ENCODE measurements at regions not wholly inside any gene's neighbourhood (a gene's known extent, or its start where the extent isn't known, plus 50 kb on each side); places are given as distances from the start of the nearest gene placed in this dataset.
"Not testable (repeated sequence)": the region's sequence is repeated elsewhere in the genome, so short reads cannot be mapped to it uniquely, and the experiment has no call there.

GRCh38 chr13:81409284-81409683, 1068.4 kb upstream of the SPRY2 start:
- no peak for DNase-seq

DNA sequence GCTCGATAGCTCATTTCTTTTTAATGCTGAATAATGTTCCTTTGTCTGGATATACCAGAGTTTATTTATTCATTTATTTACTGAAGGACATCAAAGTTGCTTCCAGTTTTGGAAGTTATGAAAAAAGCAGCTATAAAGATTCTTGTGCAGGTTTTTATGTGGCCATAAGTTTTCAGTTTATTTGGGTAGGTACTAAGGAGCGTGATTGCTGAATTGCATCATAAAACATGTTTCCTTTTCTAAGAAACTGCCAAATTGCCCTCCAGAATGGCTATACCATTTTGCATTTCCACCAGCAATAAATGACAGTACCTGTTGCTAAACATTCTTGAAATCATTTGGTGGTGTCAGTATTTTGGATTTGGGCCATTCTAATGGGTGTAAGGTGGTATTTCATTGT, 1067.7 kb upstream of the SPRY2 start:
- DNase-seq = no peak

GRCh38 chr13:81406639-81407292, 1065.8 kb upstream of the SPRY2 start:
- no peak for DNase-seq

DNA sequence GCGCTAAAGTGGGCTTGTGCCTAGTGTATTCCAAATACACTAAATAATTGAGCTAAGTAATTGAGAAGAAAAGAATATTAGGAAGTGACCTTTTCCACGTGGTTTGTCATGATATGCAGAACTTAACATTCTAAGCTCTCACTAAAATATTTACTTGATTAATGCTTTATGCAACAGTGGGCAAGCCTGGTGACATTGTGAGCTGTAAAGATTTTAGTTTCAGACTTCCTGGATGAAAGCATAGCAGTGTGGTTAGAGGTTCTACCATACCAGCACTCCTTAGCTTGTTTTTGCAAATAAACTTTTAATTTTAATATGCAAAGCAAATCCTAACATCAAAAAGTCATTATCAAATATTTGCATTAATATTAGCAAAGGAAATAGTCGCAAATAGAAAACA, 1065.1 kb upstream of the SPRY2 start:
- no peak for DNase-seq

- no peak for DNase-seq
Measured at GRCh38 chr13:81396192-81396591, 1055.3 kb upstream of the SPRY2 start.

DNA sequence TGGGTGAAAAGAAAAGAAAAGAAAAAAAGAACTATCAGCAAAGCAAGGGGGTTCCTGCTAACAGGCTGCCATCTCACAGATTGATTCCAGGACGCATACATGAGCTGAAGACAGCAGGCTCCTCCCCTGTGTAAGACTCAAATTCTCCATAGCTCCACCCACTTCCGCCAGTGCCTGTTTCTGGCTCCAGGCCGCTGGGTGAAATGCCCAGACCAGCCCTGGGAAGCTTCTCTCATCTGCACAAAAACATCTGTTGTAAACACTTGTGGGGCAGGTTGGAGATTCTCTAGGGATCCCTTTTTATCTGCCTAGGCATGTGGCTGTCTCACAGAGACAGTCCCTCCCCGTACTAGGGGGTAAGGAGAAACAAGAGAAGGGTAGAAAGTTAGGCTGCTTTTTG, 1054.4 kb upstream of the SPRY2 start:
- no peak for DNase-seq

DNA sequence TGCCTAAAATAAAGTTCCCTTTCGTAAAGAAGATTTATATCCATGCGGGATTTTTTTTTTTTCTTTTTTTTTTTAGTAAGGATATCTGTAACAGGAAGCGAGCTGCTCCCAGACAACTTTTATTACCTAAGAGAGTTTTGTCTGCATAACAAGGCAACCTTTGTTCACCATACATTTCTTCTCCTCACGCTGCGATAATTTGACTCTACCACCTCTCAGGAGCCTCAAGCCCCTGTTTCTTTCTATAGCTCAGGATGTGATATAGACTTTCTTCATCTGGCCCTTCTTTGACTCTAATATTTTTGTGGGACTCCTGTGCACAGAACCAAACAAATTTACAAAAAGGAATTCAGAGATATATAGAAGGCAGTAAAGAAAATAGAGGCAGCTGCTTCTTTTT, 1053.7 kb upstream of the SPRY2 start:
- DNase-seq = no peak

- no peak for DNase-seq
Measured at GRCh38 chr13:81393721-81394120, 1052.8 kb upstream of the SPRY2 start.

DNA sequence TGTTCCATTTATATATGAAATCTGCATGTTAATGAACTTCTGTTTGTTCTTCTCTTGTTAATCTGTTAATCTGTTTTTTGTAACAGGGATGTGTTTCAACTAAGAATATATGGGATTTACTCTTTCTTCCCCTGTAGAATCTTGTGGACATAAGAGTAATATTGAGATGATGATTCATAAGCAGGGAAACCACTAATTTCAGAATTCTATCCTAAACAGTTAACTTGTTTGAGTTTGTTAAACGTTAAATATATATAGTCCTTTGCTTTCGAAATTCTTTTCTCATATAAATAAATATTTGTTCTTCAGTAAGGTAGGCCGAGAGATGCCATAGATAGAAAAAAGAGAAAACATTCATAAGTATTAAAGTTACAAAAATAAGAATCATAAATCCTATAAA, 1052.2 kb upstream of the SPRY2 start:
- DNase-seq = no peak

DNA sequence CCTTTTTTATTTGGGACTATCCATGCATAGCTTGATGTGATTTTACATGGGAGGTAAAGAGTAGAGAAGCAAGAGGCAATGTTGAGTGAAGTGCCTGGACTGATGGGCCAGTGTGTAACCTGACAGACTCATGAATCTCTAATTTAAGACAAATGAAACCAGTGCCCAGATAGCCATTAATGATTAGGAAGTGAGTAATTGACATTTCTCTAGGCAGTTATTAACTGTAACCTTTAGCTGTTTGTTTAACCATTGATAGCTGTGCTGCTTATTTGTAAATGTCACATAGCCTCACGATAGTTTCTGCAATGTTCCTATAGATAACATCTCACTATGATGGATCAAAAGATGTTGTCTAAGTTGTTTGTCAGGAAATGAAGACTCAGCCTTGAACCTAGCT, 1047.5 kb upstream of the SPRY2 start:
- DNase-seq = no peak

- DNase-seq = no peak
Measured at GRCh38 chr13:81383444-81383843, 1042.5 kb upstream of the SPRY2 start.

DNA sequence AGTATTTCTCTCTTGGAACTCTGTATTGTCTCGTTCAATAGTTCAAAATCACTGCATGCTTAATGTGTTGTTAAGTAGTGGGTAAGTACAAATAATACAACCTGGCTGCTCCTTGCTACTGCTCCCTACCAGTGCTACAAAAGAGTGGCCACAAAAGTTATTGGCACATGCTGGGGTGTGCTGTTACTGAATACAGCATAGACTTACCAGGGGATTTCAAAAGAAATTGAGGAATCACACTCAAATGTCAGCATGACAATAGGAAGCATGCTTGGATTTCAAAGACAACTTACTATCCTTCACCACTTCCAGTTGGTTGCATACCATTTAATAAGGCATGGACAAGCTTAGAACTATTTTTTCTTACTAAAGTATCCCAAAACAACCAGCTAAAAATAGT, 1041.3 kb upstream of the SPRY2 start:
- DNase-seq = no peak

GRCh38 chr13:81381560-81381959, 1040.6 kb upstream of the SPRY2 start:
- DNase-seq = no peak

- no peak for DNase-seq
Measured at GRCh38 chr13:81379183-81379582, 1038.3 kb upstream of the SPRY2 start.

- no peak for DNase-seq
Measured at GRCh38 chr13:81377921-81378320, 1037.0 kb upstream of the SPRY2 start.

GRCh38 chr13:81375709-81376108, 1034.8 kb upstream of the SPRY2 start:
- DNase-seq = no peak

DNA sequence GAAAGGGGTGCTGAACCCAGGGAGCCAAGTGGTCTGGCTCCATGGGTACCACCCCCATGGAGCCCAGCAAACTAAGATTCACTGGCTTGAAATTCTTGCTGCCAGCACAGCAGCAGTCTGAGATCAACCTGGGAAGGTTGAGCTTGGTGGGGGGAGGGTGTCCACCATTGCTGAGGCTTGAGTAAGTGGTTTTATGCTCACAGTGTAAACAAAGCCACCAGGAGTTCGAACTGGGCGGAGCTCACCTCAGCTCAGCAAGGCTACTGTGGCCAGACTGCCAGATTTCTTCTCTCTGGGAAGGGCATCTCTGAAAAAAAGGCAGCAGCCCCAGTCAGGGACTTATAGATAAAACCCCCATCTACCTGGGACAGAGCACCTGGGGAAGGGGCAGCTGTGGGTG, 1021.8 kb upstream of the SPRY2 start:
- DNase-seq = not testable (repeated sequence)

GRCh38 chr13:81350056-81350455, 1009.1 kb upstream of the SPRY2 start:
- DNase-seq = no peak

GRCh38 chr13:81340118-81341069, 999.5 kb upstream of the SPRY2 start:
- not testable (repeated sequence) for DNase-seq

GRCh38 chr13:81339666-81340065, 998.7 kb upstream of the SPRY2 start:
- DNase-seq = not testable (repeated sequence)

GRCh38 chr13:81334481-81334880, 993.6 kb upstream of the SPRY2 start:
- no peak for DNase-seq

DNA sequence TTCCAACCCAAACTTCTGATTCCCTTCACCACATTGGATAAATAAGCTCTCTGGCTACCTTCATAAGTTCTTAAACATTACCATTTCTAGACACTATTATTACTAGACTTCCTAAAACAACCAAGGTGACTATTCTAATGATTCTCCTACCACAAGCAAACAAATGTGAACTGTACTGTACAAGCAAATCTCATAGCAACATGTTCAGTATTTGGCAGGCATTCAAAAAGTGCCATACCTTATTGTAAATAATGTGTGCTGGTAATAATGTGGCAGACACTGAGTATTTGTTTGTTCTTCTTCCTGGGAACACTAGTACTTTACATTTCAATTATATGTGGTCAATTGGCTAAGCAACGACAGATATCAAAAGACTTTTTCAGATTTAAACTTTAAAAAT, 986.0 kb upstream of the SPRY2 start:
- no peak for DNase-seq

- no peak for DNase-seq
Measured at GRCh38 chr13:81320516-81320915, 979.6 kb upstream of the SPRY2 start.

- no peak for DNase-seq
Measured at GRCh38 chr13:81319351-81319750, 978.4 kb upstream of the SPRY2 start.

All from AML-193 (cell line).